SKM-1 treated with dmso at 0.1 percent for 144 hours (cell line): ENCODE measurements at regions not wholly inside any gene's neighbourhood (a gene's known extent, or its start where the extent isn't known, plus 50 kb on each side); places are given as distances from the start of the nearest gene placed in this dataset.

Experiments
- DNase-seq: peaks from one replicate; lab custom pipeline; 2025; ENCODE audit not compliant: unreplicated experiment; lab: John Stamatoyannopoulos, UW

- DNase-seq, result no peak
These were observed 54.3 kb upstream of the WSB1 start for GRCh38 chr17:27239584-27239983.

DNA sequence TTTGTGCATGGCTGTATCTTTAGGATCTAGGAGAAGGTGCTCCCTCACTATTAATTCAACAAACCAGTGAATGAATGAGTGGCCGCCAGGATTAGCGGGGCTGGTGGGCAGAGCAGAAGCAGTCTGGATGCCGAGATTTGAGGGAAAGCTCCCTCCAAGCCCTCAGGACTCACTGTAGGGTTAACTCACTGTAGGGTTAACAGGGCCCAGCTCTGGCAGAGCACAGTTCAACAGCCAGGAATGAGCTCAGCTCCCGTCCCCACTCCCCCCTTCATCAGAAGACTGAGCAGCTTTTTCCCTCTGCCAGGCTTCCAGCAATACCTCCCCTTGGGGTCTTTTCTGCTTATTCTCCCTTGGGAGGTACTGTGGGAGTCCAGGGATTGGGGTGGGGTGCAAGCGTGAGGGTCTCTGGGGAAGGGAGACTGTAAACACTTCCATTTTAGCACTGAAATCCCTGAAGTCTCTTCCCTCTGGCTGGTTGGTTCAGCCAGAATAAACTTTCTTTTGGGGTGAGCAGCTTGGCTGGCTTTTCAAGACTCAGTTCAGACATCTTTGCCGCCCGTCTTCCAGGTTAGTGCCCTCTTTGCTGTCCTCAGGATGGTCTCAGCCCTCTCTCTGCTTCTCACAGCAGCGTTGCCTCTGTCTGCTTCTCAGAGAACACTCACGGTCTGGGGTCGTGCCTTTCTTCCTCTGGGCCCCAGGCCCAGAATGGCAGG is 53.7 kb upstream of the WSB1 start:
- no peak for DNase-seq

GRCh38 chr17:27240802-27241155 is 53.1 kb upstream of the WSB1 start:
- no peak for DNase-seq

DNA sequence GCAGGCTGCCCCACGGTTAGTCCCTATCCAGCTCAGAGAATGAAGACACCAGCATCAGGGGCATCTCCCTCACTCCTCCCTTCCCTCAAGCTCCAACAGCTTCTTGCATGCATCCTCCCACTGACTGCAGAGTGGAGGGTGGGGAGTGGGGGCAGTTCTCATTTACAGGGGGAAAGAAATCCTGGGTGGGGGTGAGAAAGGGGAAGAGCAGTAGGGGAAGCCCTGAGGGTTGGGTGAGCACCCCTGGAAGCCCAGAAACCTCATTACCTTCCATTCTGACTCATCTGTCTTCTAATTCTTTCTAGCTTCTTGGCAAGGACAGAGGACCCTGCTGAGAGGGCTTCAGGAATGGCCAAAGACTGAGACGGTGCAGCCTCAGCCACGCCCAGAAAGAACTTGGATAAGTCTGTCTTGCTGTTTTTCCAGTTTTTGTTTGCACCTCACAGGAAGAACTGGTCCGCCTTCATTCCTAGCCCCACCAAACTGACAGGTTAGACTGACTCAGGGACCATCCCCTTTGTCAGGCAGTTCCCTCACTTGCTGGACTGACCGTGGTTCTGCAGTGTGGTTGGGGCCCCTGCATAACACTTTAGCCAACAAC is 52.5 kb upstream of the WSB1 start:
- DNase-seq, result peak; percentile 25

GRCh38 chr17:27242951-27243350 is 51.0 kb upstream of the WSB1 start:
- DNase-seq, result no peak

- DNase-seq, result no peak
These were observed 49.9 kb upstream of the WSB1 start for GRCh38 chr17:27244011-27244410.
